GM13977 (cell line): ENCODE measurements at regions not wholly inside any gene's neighbourhood (a gene's known extent, or its start where the extent isn't known, plus 50 kb on each side); places are given as distances from the start of the nearest gene placed in this dataset.

Source experiments
- DNase-seq: peaks from one replicate; pipeline ENCODE4 v3.0.0; 2012; ENCODE audit warnings: low spot score
- in situ Hi-C: fragments of 300-500 bp; cut with MboI; formaldehyde crosslinking; loops from one replicate; pipeline ENCODE4 v1.12.0; 2022; ENCODE audit warnings: low sequenced_read_pairs, low pct_unique_long_range_greater_than_20kb, mixed read lengths, inconsistent platforms; ENCODE audit not compliant: unreplicated experiment
- TF ChIP-seq, protein P1 (sequence below): IDR thresholded peaks from 2 replicates; pipeline ENCODE4 v1.5.1; 2012; ENCODE audit warnings: mild to moderate bottlenecking, control low read depth; ENCODE audit not compliant: insufficient read depth; ENCODE audit errors: extremely low read depth, missing control alignments

GRCh38 chr11:69986440-69986787, 91.7 kb upstream of the ANO1 start:
- no peak for DNase-seq
- in situ Hi-C loops: no loop called here
- TF ChIP-seq, protein P1, sequence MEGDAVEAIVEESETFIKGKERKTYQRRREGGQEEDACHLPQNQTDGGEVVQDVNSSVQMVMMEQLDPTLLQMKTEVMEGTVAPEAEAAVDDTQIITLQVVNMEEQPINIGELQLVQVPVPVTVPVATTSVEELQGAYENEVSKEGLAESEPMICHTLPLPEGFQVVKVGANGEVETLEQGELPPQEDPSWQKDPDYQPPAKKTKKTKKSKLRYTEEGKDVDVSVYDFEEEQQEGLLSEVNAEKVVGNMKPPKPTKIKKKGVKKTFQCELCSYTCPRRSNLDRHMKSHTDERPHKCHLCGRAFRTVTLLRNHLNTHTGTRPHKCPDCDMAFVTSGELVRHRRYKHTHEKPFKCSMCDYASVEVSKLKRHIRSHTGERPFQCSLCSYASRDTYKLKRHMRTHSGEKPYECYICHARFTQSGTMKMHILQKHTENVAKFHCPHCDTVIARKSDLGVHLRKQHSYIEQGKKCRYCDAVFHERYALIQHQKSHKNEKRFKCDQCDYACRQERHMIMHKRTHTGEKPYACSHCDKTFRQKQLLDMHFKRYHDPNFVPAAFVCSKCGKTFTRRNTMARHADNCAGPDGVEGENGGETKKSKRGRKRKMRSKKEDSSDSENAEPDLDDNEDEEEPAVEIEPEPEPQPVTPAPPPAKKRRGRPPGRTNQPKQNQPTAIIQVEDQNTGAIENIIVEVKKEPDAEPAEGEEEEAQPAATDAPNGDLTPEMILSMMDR: no peak

GRCh38 chr11:69986830-69987229, 91.3 kb upstream of the ANO1 start:
- TF ChIP-seq, protein P1: no peak
- in situ Hi-C loops: no loop called here
- no peak for DNase-seq

GRCh38 chr11:69992026-69992425, 86.1 kb upstream of the ANO1 start:
- in situ Hi-C loops: no loop called here
- no peak for DNase-seq
- TF ChIP-seq, protein P1: no peak

GRCh38 chr11:69992943-69993694, 85.0 kb upstream of the ANO1 start:
- DNase-seq: no peak
- TF ChIP-seq, protein P1: no peak
- in situ Hi-C loops: no loop called here

DNA sequence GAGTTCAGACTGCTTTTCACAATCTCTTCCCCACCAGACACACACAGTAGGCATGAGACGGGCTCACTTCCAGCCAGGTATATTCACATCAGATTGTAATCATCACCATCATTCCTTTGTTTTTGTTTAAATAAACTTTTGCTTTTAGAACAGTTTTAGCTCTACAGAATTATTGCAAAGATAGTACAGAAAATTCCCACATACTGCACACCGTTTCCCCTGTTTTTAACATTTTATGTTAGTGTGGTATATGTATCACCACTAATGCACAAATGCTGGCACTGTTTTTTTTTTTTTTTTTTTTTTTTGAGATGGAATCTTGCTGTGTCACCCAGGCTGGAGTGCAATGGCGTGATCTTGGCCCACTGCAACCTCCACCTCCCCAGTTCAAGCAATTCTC, 83.3 kb upstream of the ANO1 start:
- TF ChIP-seq, protein P1: no peak
- no peak for DNase-seq
- in situ Hi-C loops: no loop called here

- no peak for DNase-seq
- in situ Hi-C loops: no loop called here
- TF ChIP-seq, protein P1: no peak
Measured at GRCh38 chr11:69995697-69996096, 82.4 kb upstream of the ANO1 start.

- no peak for DNase-seq
- TF ChIP-seq, protein P1: no peak
- in situ Hi-C loops: no loop called here
Measured at GRCh38 chr11:69996451-69996850, 81.7 kb upstream of the ANO1 start.
